ENCODE measurements at regions not wholly inside any gene's neighbourhood (a gene's known extent, or its start where the extent isn't known, plus 50 kb on each side); places are given as distances from the start of the nearest gene placed in this dataset.

- no peak overlapping the region for H3K27ac ChIP-seq (ENCODE audit: low read length)
- H3K4me3 ChIP-seq (ENCODE audit: low read depth in 1 of 2, low read length in 2 of 2): no peak overlapping the region
- no peaks in the 10 kb centered on the region for H3K27me3 ChIP-seq (ENCODE audit: low read depth, low read length)
- H3K36me3 ChIP-seq (ENCODE audit: control insufficient read depth in 1 of 2, insufficient read depth in 2 of 2, low read length in 2 of 2): no peaks in the 10 kb centered on the region
- H3K4me1 ChIP-seq (ENCODE audit: control insufficient read depth in 1 of 2, insufficient read depth in 2 of 2, low read length in 2 of 2): no peaks in the 10 kb centered on the region
- peaks cover 0 to 20% of the 10 kb centered on the region in 2 donors for H3K9me3 ChIP-seq (ENCODE audit: control insufficient read depth in 1 of 2, low read length in 2 of 2)
Observed at GRCh38 chr13:111949311-111949710, 117.6 kb upstream of the SOX1 start.

GRCh38 chr13:111950697-111951096, 116.3 kb upstream of the SOX1 start:
- Histone ChIP-seq H3K4me3 (ENCODE audit: low read depth in 1 of 2, low read length in 2 of 2) (no peak overlapping the region), H3K27ac (ENCODE audit: low read length) (no peak overlapping the region)

GRCh38 chr13:111952032-111952431, 114.9 kb upstream of the SOX1 start:
- Histone ChIP-seq H3K9me3 (ENCODE audit: control insufficient read depth in 1 of 2, low read length in 2 of 2) (peaks cover 0 to 20% of the 10 kb centered on the region in 2 donors), H3K27me3 (ENCODE audit: low read depth, low read length) (no peaks in the 10 kb centered on the region)

More at GRCh38 chr13:111950697-111951096, 116.3 kb upstream of the SOX1 start:
- Histone ChIP-seq H3K9me3 (ENCODE audit: control insufficient read depth in 1 of 2, low read length in 2 of 2) (peaks cover 0 to 20% of the 10 kb centered on the region in 2 donors), H3K36me3 (ENCODE audit: control insufficient read depth in 1 of 2, insufficient read depth in 2 of 2, low read length in 2 of 2) (no peaks in the 10 kb centered on the region), H3K4me1 (ENCODE audit: control insufficient read depth in 1 of 2, insufficient read depth in 2 of 2, low read length in 2 of 2) (no peaks in the 10 kb centered on the region), H3K27me3 (ENCODE audit: low read depth, low read length) (no peaks in the 10 kb centered on the region)

GRCh38 chr13:111952814-111953213, 114.1 kb upstream of the SOX1 start:
- no peaks in the 10 kb centered on the region for H3K27me3 ChIP-seq (ENCODE audit: low read depth, low read length)
- no peaks in the 10 kb centered on the region for H3K36me3 ChIP-seq (ENCODE audit: control insufficient read depth in 1 of 2, insufficient read depth in 2 of 2, low read length in 2 of 2)
- H3K4me1 ChIP-seq (ENCODE audit: control insufficient read depth in 1 of 2, insufficient read depth in 2 of 2, low read length in 2 of 2): no peaks in the 10 kb centered on the region
- peaks cover 0 to 20% of the 10 kb centered on the region in 2 donors for H3K9me3 ChIP-seq (ENCODE audit: control insufficient read depth in 1 of 2, low read length in 2 of 2)
- no peak overlapping the region for H3K27ac ChIP-seq (ENCODE audit: low read length)
- H3K4me3 ChIP-seq (ENCODE audit: low read depth in 1 of 2, low read length in 2 of 2): no peak overlapping the region

More at GRCh38 chr13:111952032-111952431, 114.9 kb upstream of the SOX1 start:
- H3K4me1 ChIP-seq (ENCODE audit: control insufficient read depth in 1 of 2, insufficient read depth in 2 of 2, low read length in 2 of 2): no peaks in the 10 kb centered on the region
- H3K27ac ChIP-seq (ENCODE audit: low read length): no peak overlapping the region
- no peak overlapping the region for H3K4me3 ChIP-seq (ENCODE audit: low read depth in 1 of 2, low read length in 2 of 2)
- H3K36me3 ChIP-seq (ENCODE audit: control insufficient read depth in 1 of 2, insufficient read depth in 2 of 2, low read length in 2 of 2): no peaks in the 10 kb centered on the region

GRCh38 chr13:111953546-111954178, 113.3 kb upstream of the SOX1 start:
- no peak overlapping the region for H3K4me3 ChIP-seq (ENCODE audit: low read depth in 1 of 2, low read length in 2 of 2)
- no peaks in the 10 kb centered on the region for H3K27me3 ChIP-seq (ENCODE audit: low read depth, low read length)
- no peaks in the 10 kb centered on the region for H3K36me3 ChIP-seq (ENCODE audit: control insufficient read depth in 1 of 2, insufficient read depth in 2 of 2, low read length in 2 of 2)
- H3K9me3 ChIP-seq (ENCODE audit: control insufficient read depth in 1 of 2, low read length in 2 of 2): peaks cover 0 to 20% of the 10 kb centered on the region in 2 donors
- H3K4me1 ChIP-seq (ENCODE audit: control insufficient read depth in 1 of 2, insufficient read depth in 2 of 2, low read length in 2 of 2): no peaks in the 10 kb centered on the region
- H3K27ac ChIP-seq (ENCODE audit: low read length): no peak overlapping the region

GRCh38 chr13:111954661-111955411, 112.1 kb upstream of the SOX1 start:
- Histone ChIP-seq H3K4me1 (ENCODE audit: control insufficient read depth in 1 of 2, insufficient read depth in 2 of 2, low read length in 2 of 2) (no peaks in the 10 kb centered on the region), H3K27ac (ENCODE audit: low read length) (no peak overlapping the region), H3K9me3 (ENCODE audit: control insufficient read depth in 1 of 2, low read length in 2 of 2) (peaks cover 0 to 15% of the 10 kb centered on the region in 2 donors), H3K27me3 (ENCODE audit: low read depth, low read length) (no peaks in the 10 kb centered on the region), H3K36me3 (ENCODE audit: control insufficient read depth in 1 of 2, insufficient read depth in 2 of 2, low read length in 2 of 2) (no peaks in the 10 kb centered on the region), H3K4me3 (ENCODE audit: low read depth in 1 of 2, low read length in 2 of 2) (no peak overlapping the region)

GRCh38 chr13:111955412-111956065, 111.4 kb upstream of the SOX1 start:
- H3K4me3 ChIP-seq (ENCODE audit: low read depth in 1 of 2, low read length in 2 of 2): no peak overlapping the region
- H3K27ac ChIP-seq (ENCODE audit: low read length): no peak overlapping the region
- H3K9me3 ChIP-seq (ENCODE audit: control insufficient read depth in 1 of 2, low read length in 2 of 2): peaks cover 0 to 9% of the 10 kb centered on the region in 2 donors
- no peaks in the 10 kb centered on the region for H3K27me3 ChIP-seq (ENCODE audit: low read depth, low read length)
- no peaks in the 10 kb centered on the region for H3K36me3 ChIP-seq (ENCODE audit: control insufficient read depth in 1 of 2, insufficient read depth in 2 of 2, low read length in 2 of 2)
- no peaks in the 10 kb centered on the region for H3K4me1 ChIP-seq (ENCODE audit: control insufficient read depth in 1 of 2, insufficient read depth in 2 of 2, low read length in 2 of 2)

- no peak overlapping the region for H3K27ac ChIP-seq (ENCODE audit: low read length)
- H3K9me3 ChIP-seq (ENCODE audit: control insufficient read depth in 1 of 2, low read length in 2 of 2): no peaks in the 10 kb centered on the region
- no peaks in the 10 kb centered on the region for H3K27me3 ChIP-seq (ENCODE audit: low read depth, low read length)
- H3K4me1 ChIP-seq (ENCODE audit: control insufficient read depth in 1 of 2, insufficient read depth in 2 of 2, low read length in 2 of 2): no peaks in the 10 kb centered on the region
- no peaks in the 10 kb centered on the region for H3K36me3 ChIP-seq (ENCODE audit: control insufficient read depth in 1 of 2, insufficient read depth in 2 of 2, low read length in 2 of 2)
- H3K4me3 ChIP-seq (ENCODE audit: low read depth in 1 of 2, low read length in 2 of 2): no peak overlapping the region
Observed at GRCh38 chr13:111956261-111957151, 110.4 kb upstream of the SOX1 start.

GRCh38 chr13:111957913-111958450, 109.0 kb upstream of the SOX1 start:
- no peak overlapping the region for H3K27ac ChIP-seq (ENCODE audit: low read length)
- no peaks in the 10 kb centered on the region for H3K4me1 ChIP-seq (ENCODE audit: control insufficient read depth in 1 of 2, insufficient read depth in 2 of 2, low read length in 2 of 2)
- H3K27me3 ChIP-seq (ENCODE audit: low read depth, low read length): no peaks in the 10 kb centered on the region
- no peaks in the 10 kb centered on the region for H3K9me3 ChIP-seq (ENCODE audit: control insufficient read depth in 1 of 2, low read length in 2 of 2)
- no peaks in the 10 kb centered on the region for H3K36me3 ChIP-seq (ENCODE audit: control insufficient read depth in 1 of 2, insufficient read depth in 2 of 2, low read length in 2 of 2)
- H3K4me3 ChIP-seq (ENCODE audit: low read depth in 1 of 2, low read length in 2 of 2): no peak overlapping the region

GRCh38 chr13:111958612-111959395, 108.1 kb upstream of the SOX1 start:
- no peaks in the 10 kb centered on the region for H3K27me3 ChIP-seq (ENCODE audit: low read depth, low read length)
- no peak overlapping the region for H3K4me3 ChIP-seq (ENCODE audit: low read depth in 1 of 2, low read length in 2 of 2)
- H3K4me1 ChIP-seq (ENCODE audit: control insufficient read depth in 1 of 2, insufficient read depth in 2 of 2, low read length in 2 of 2): no peaks in the 10 kb centered on the region
- no peaks in the 10 kb centered on the region for H3K9me3 ChIP-seq (ENCODE audit: control insufficient read depth in 1 of 2, low read length in 2 of 2)
- H3K36me3 ChIP-seq (ENCODE audit: control insufficient read depth in 1 of 2, insufficient read depth in 2 of 2, low read length in 2 of 2): no peaks in the 10 kb centered on the region
- no peak overlapping the region for H3K27ac ChIP-seq (ENCODE audit: low read length)
